Esophagus muscularis mucosa (tissue), 4 donors: ENCODE measurements at regions not wholly inside any gene's neighbourhood (a gene's known extent, or its start where the extent isn't known, plus 50 kb on each side); places are given as distances from the start of the nearest gene placed in this dataset.

Experiments used
- EP300 ChIP-seq: sonication (generic); formaldehyde crosslinking; IDR thresholded peaks from one replicate; pipeline ENCODE4 v1.6.1; 2017; ENCODE audit warnings: antibody characterized with exemption
- POLR2A ChIP-seq: fragments of 450-650 bp; IDR thresholded peaks from one replicate; pipeline ENCODE4 v1.6.1; 2017; ENCODE audit warnings: antibody characterized with exemption, moderate library complexity, mild to moderate bottlenecking, low read depth
- POLR2AphosphoS5 ChIP-seq, 2 donors: sonication (generic); formaldehyde crosslinking; IDR thresholded peaks; one replicate each; pipeline ENCODE4 v1.6.1; 2017; ENCODE audit warnings: antibody characterized with exemption in 2 of 2
- TF ChIP-seq, protein P1 (sequence below), 3 experiments: fragments of 200-600 bp in 2 of 3; fragments of 450-650 bp in 1 of 3; sonication (generic) in 2 of 3; IDR thresholded peaks; one replicate each; pipeline ENCODE4 v1.5.1; 2017 to 2019; ENCODE audit warnings: antibody characterized with exemption in 3 of 3, mild to moderate bottlenecking in 2 of 3, moderate library complexity in 1 of 3

DNA sequence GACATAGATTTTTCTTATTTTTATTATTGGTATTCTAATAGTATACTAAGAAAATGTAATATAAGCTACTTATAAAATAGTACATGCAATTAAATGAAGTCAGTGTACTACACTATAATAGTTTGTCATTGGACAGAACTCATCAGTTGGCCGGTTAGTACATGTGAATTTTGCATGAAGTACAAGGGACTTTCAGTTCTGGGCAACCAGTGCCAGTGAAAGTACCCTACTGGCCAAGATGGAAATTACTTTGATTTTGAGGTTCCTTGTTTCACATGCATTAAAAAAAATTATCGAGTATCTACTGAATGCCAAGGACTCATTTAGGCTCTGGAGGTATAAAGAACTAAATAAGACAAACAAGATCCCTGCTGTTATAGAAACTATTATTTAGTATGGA lies 213.4 kb upstream of the ELL2 start:
- TF ChIP-seq EP300, result no peak
- TF ChIP-seq, protein P1, sequence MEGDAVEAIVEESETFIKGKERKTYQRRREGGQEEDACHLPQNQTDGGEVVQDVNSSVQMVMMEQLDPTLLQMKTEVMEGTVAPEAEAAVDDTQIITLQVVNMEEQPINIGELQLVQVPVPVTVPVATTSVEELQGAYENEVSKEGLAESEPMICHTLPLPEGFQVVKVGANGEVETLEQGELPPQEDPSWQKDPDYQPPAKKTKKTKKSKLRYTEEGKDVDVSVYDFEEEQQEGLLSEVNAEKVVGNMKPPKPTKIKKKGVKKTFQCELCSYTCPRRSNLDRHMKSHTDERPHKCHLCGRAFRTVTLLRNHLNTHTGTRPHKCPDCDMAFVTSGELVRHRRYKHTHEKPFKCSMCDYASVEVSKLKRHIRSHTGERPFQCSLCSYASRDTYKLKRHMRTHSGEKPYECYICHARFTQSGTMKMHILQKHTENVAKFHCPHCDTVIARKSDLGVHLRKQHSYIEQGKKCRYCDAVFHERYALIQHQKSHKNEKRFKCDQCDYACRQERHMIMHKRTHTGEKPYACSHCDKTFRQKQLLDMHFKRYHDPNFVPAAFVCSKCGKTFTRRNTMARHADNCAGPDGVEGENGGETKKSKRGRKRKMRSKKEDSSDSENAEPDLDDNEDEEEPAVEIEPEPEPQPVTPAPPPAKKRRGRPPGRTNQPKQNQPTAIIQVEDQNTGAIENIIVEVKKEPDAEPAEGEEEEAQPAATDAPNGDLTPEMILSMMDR (IDR thresholded peaks at IDR 0.05), result peak in 2 of 3 experiments; percentile 13 to 24
- no peak for TF ChIP-seq POLR2A
- TF ChIP-seq POLR2AphosphoS5 (IDR thresholded peaks at IDR 0.05), result no peak
